A549 (cell line): ENCODE measurements at regions not wholly inside any gene's neighbourhood (a gene's known extent, or its start where the extent isn't known, plus 50 kb on each side); places are given as distances from the start of the nearest gene placed in this dataset.

Experiments used
- ATAC-seq, 2 experiments: fragments of 200-7000 bp in 1 of 2; fragments of >200 bp in 1 of 2; cut with Nextera tagmentation in 1 of 2; cut with Tn5 transposase in 1 of 2; 3 replicates each; pipeline versions ENCODE4 v1.8.0 to v1.9.1; 2018 to 2020; ENCODE audit warnings: mild to moderate bottlenecking in 1 of 2, moderate library complexity in 1 of 2
- CTCF ChIA-PET: fragments of 300-600 bp; sonication (Branson Sonifier 250); formaldehyde crosslinking; extraction: SDS; loops from one replicate; lab custom pipeline; 2021; ENCODE audit warnings: antibody characterized with exemption, inconsistent platforms; lab: Yijun Ruan, JAX
- POLR2A ChIA-PET: fragments of 350-600 bp; formaldehyde crosslinking; extraction: SDS; loops from one replicate; lab custom pipeline; 2021; ENCODE audit warnings: antibody characterized with exemption, inconsistent platforms; lab: Yijun Ruan, JAX
- DNase-seq, 2 experiments: peaks; one replicate each; pipeline versions ENCODE4 v3.0.0 to v3.0.0-alpha.2; 2011 to 2016; ENCODE audit warnings: low read depth in 1 of 2, low spot score in 1 of 2
- FAIRE-seq: peaks from 2 replicates; lab custom pipeline; 2011; peaks lifted over from hg19 to GRCh38; lab: Jason Lieb, UNC
- H3K27ac ChIP-seq, 2 experiments: fragments of >200 bp; sonication (Bioruptor Twin); formaldehyde crosslinking; 3 replicates each; pipeline ENCODE4 v1.5.1; 2016 to 2017
- H3K4me1 ChIP-seq: fragments of >200 bp; sonication (Bioruptor Twin); formaldehyde crosslinking; 3 replicates; pipeline ENCODE4 v1.6.1; 2016
- H3K4me2 ChIP-seq: fragments of >200 bp; sonication (Bioruptor Twin); formaldehyde crosslinking; 3 replicates; pipeline ENCODE4 v1.6.1; 2016
- H3K4me3 ChIP-seq: fragments of >200 bp; sonication (Bioruptor Twin); formaldehyde crosslinking; 3 replicates; pipeline ENCODE4 v1.5.1; 2016
- H3K9me3 ChIP-seq: fragments of >200 bp; sonication (Bioruptor Twin); formaldehyde crosslinking; 3 replicates; pipeline ENCODE4 v1.6.1; 2016
- BCL3 ChIP-seq: fragments of >200 bp; sonication (Bioruptor Twin); formaldehyde crosslinking; IDR thresholded peaks from 3 replicates; pipeline ENCODE4 v1.6.1; 2016
- BHLHE40 ChIP-seq: IDR thresholded peaks from 2 replicates; pipeline ENCODE4 v1.6.1; 2012; ENCODE audit warnings: low read depth, low read length, inconsistent platforms
- CBX2 ChIP-seq: fragments of 200-600 bp; sonication (generic); IDR thresholded peaks from 2 replicates; pipeline ENCODE4 v1.6.1; 2016; ENCODE audit warnings: low read depth, mild to moderate bottlenecking, borderline replicate concordance
- E2F6 ChIP-seq: IDR thresholded peaks from 2 replicates; pipeline ENCODE4 v1.6.1; 2012; ENCODE audit warnings: low read depth, borderline replicate concordance
- EP300 ChIP-seq, 2 experiments: fragments of >200 bp; sonication (Bioruptor Twin); formaldehyde crosslinking; IDR thresholded peaks; 2 replicates in 1 of 2; 3 replicates in 1 of 2; pipeline ENCODE4 v1.6.1; 2016 to 2017
- FOSB ChIP-seq: fragments of 250-450 bp; sonication (Bioruptor Pico); IDR thresholded peaks from 2 replicates; pipeline ENCODE4 v1.5.0; 2020; ENCODE audit warnings: mild to moderate bottlenecking, moderate library complexity
- FOXS1 ChIP-seq: fragments of 250-450 bp; sonication (Bioruptor Pico); IDR thresholded peaks from 2 replicates; pipeline ENCODE4 v1.5.0; 2020; ENCODE audit warnings: mild to moderate bottlenecking, moderate library complexity
- HES2 ChIP-seq: fragments of >200 bp; sonication (Bioruptor Twin); formaldehyde crosslinking; IDR thresholded peaks from 2 replicates; pipeline ENCODE4 v1.6.1; 2016
- HEYL ChIP-seq: fragments of 250-450 bp; sonication (Bioruptor Pico); IDR thresholded peaks from 2 replicates; pipeline ENCODE4 v1.8.0; 2021; ENCODE audit warnings: mild to moderate bottlenecking, moderate library complexity
- HOXA7 ChIP-seq: fragments of 250-450 bp; sonication (Bioruptor Pico); IDR thresholded peaks from 2 replicates; pipeline ENCODE4 v1.5.0; 2020; ENCODE audit warnings: mild to moderate bottlenecking, moderate library complexity
- HOXB13 ChIP-seq: fragments of 250-450 bp; sonication (Bioruptor Pico); IDR thresholded peaks from 2 replicates; pipeline ENCODE4 v1.5.0; 2020; ENCODE audit warnings: low read depth, mild to moderate bottlenecking, moderate library complexity
- JUNB ChIP-seq: fragments of >200 bp; sonication (Bioruptor Twin); formaldehyde crosslinking; IDR thresholded peaks from 2 replicates; pipeline ENCODE4 v1.6.1; 2016
- KDM1A ChIP-seq: fragments of 200-600 bp; sonication (generic); IDR thresholded peaks from 2 replicates; pipeline ENCODE4 v1.6.1; 2016; ENCODE audit warnings: low read depth, mild to moderate bottlenecking
- MAX ChIP-seq: IDR thresholded peaks from 2 replicates; pipeline ENCODE4 v1.6.1; 2012
- MAZ ChIP-seq: fragments of 150-350 bp; IDR thresholded peaks from 2 replicates; pipeline ENCODE4 v1.6.1; 2014; ENCODE audit warnings: antibody characterized with exemption, low read depth, low read length, borderline replicate concordance
- MYC ChIP-seq: IDR thresholded peaks from 2 replicates; pipeline ENCODE4 v1.6.1; 2012; ENCODE audit warnings: mild to moderate bottlenecking, inconsistent platforms, low read length, improper control_type of control experiment, borderline replicate concordance
- NR3C1 ChIP-seq: fragments of >200 bp; sonication (Bioruptor Twin); formaldehyde crosslinking; IDR thresholded peaks from 3 replicates; pipeline ENCODE4 v1.6.1; 2017
- POLR2A ChIP-seq: IDR thresholded peaks from 2 replicates; pipeline ENCODE4 v1.6.1; 2012; ENCODE audit warnings: mild to moderate bottlenecking, low read length
- RAD21 ChIP-seq, 2 experiments: fragments of >200 bp in 1 of 2; sonication (Bioruptor Twin) in 1 of 2; formaldehyde crosslinking in 1 of 2; IDR thresholded peaks in 1 of 2; conservative IDR thresholded peaks in 1 of 2; 2 replicates in 1 of 2; 3 replicates in 1 of 2; pipeline ENCODE4 v1.6.1; 2012 to 2018; ENCODE audit warnings: inconsistent platforms in 1 of 2
- RARB ChIP-seq: fragments of 250-450 bp; sonication (Bioruptor Pico); IDR thresholded peaks from 2 replicates; pipeline ENCODE4 v1.8.0; 2021; ENCODE audit warnings: mild to moderate bottlenecking, moderate library complexity
- RCOR1 ChIP-seq: fragments of 150-350 bp; IDR thresholded peaks from 2 replicates; pipeline ENCODE4 v1.6.1; 2014; ENCODE audit warnings: antibody characterized with exemption, low read length, low read depth
- REST ChIP-seq: fragments of 200-600 bp; sonication (generic); IDR thresholded peaks from 2 replicates; pipeline ENCODE4 v1.6.1; 2016; ENCODE audit warnings: antibody characterized with exemption, mild to moderate bottlenecking, moderate library complexity
- TFCP2L1 ChIP-seq: fragments of 250-450 bp; sonication (Bioruptor Pico); IDR thresholded peaks from 2 replicates; pipeline ENCODE4 v1.5.0; 2021; ENCODE audit warnings: mild to moderate bottlenecking
- TP53 ChIP-seq: fragments of 250-450 bp; sonication (Bioruptor Pico); IDR thresholded peaks from 2 replicates; pipeline ENCODE4 v1.5.0; 2021; ENCODE audit warnings: mild to moderate bottlenecking, moderate library complexity
- USF2 ChIP-seq: fragments of 450-650 bp; IDR thresholded peaks from 2 replicates; pipeline ENCODE4 v1.6.1; 2014; ENCODE audit warnings: antibody characterized with exemption
- ZC3H11A ChIP-seq: fragments of 450-650 bp; IDR thresholded peaks from 2 replicates; pipeline ENCODE4 v1.6.1; 2014; ENCODE audit warnings: antibody characterized with exemption, mild to moderate bottlenecking
- ZSCAN20 ChIP-seq: fragments of 250-450 bp; sonication (Bioruptor Pico); IDR thresholded peaks from 2 replicates; pipeline ENCODE4 v1.8.0; 2022; ENCODE audit warnings: mild to moderate bottlenecking, moderate library complexity
- WGBS: methylation state at CpG from one replicate; pipeline ENCODE4 v1.1.6; 2017; ENCODE audit errors: missing lambda C conversion rate; 5-methylcytosine and 5-hydroxymethylcytosine counted together

- no peak for FAIRE-seq
- no peak for ATAC-seq
- Histone ChIP-seq H3K4me3 (no peak overlapping the region), H3K4me2 (no peak overlapping the region), H3K4me1 (no peaks in the 10 kb centered on the region), H3K9me3 (no peaks in the 10 kb centered on the region), H3K27ac (no peak overlapping the region)
- POLR2A ChIA-PET: no interaction called here
- CTCF ChIA-PET: interaction anchor here (2.2 kb wide), 1 partner anchor 30 kb away, joined by 8 read pairs; no protein-coding TSS in a partner anchor
- TF ChIP-seq HOXB13 (no peak), E2F6 (no peak), JUNB (no peak), MAZ (no peak), RAD21 (conservative IDR thresholded peaks at IDR 0.05 in 1 of 2, IDR thresholded peaks at IDR 0.05 in 1 of 2) (no peak), TFCP2L1 (CRISPR knock-in tag) (no peak), NR3C1 (no peak), HES2 (no peak), HEYL (no peak), EP300 (IDR thresholded peaks at IDR 0.05) (no peak)
- no peak for DNase-seq
- WGBS: 55% methylated on average over 4 of the region's 4 CpGs
Observed at GRCh38 chr3:193939527-193939926, 196.4 kb upstream of the HES1 start.

GRCh38 chr3:193940526-193940925 lies 195.4 kb upstream of the HES1 start:
- ChIA-PET POLR2A (no interaction called here), CTCF (interaction anchor here (0.5 to 2.2 kb wide), 3 partner anchors 29 to 769 kb away, joined by 3 to 8 read pairs (median 3); no protein-coding TSS in a partner anchor)
- no peak overlapping the region for H3K4me2 ChIP-seq
- no peak for DNase-seq
- no peak overlapping the region for H3K4me3 ChIP-seq
- H3K4me1 ChIP-seq: no peaks in the 10 kb centered on the region
- TF ChIP-seq HES2 (no peak), KDM1A (no peak), FOXS1 (CRISPR knock-in tag) (no peak), USF2 (no peak), RARB (no peak), MAX (no peak), BHLHE40 (no peak), MYC (no peak), TP53 (CRISPR knock-in tag) (no peak), POLR2A (no peak), ZC3H11A (no peak), FOSB (no peak), BCL3 (no peak), REST (no peak), NR3C1 (no peak), HOXA7 (CRISPR knock-in tag) (no peak), RCOR1 (no peak), ZSCAN20 (no peak), CBX2 (no peak)
- no peak overlapping the region for H3K27ac ChIP-seq
- FAIRE-seq: no peak
- ATAC-seq: no peak
- no peaks in the 10 kb centered on the region for H3K9me3 ChIP-seq
- WGBS: 84% methylated on average over 7 of the region's 7 CpGs
